GM12891 (cell line): ENCODE measurements at regions not wholly inside any gene's neighbourhood (a gene's known extent, or its start where the extent isn't known, plus 50 kb on each side); places are given as distances from the start of the nearest gene placed in this dataset.

Source experiments
- DNase-seq: peaks from one replicate; pipeline ENCODE4 v3.0.0; 2011; ENCODE audit warnings: low spot score; ENCODE audit not compliant: insufficient read length
- FAIRE-seq: peaks from 2 replicates; lab custom pipeline; 2011; peaks lifted over from hg19 to GRCh38; lab: Jason Lieb, UNC
- PAX5 ChIP-seq: IDR thresholded peaks from 2 replicates; pipeline ENCODE4 v1.6.1; 2011; ENCODE audit warnings: low read length, moderate library complexity, mild to moderate bottlenecking; ENCODE audit not compliant: insufficient read depth, severe bottlenecking
- POLR2A ChIP-seq: IDR thresholded peaks from 2 replicates; pipeline ENCODE4 v1.6.1; 2011; ENCODE audit warnings: low read depth, low read length, control low read depth
- POLR2AphosphoS5 ChIP-seq: IDR thresholded peaks from 2 replicates; pipeline ENCODE4 v1.6.1; 2011; ENCODE audit warnings: low read depth, low read length, control low read depth
- POU2F2 ChIP-seq: IDR thresholded peaks from 2 replicates; pipeline ENCODE4 v1.6.1; 2011; ENCODE audit warnings: low read depth, mild to moderate bottlenecking, control low read depth, low read length, moderate library complexity
- SPI1 ChIP-seq: IDR thresholded peaks from 2 replicates; pipeline ENCODE4 v1.6.1; 2011; ENCODE audit warnings: low read depth, low read length, control low read depth
- TAF1 ChIP-seq: IDR thresholded peaks from 2 replicates; pipeline ENCODE4 v1.6.1; 2011; ENCODE audit warnings: low read depth, low read length, control low read depth

- DNase-seq (no peak), FAIRE-seq (no peak)
Measured at GRCh38 chr1:101142244-101142643, 94.6 kb upstream of the S1PR1 start.

DNA sequence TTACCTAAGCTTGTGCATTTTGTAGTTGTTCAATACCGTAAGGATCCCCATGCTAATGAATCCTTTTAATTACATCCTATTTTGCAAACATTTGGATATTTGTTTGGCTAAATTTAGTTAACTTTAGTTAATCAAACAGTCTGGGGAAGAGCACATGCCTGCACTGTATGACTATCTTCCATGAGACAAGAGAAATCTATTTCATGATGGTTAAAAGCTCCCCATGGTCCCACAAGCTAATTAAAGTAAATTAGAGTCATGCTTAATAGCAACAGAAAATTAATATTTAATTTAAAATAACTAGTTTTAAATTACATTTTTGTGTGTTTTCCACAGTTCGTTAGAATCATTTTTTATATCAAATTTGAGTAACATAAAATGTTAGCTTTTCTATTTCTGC lies 95.4 kb upstream of the S1PR1 start:
- peak; percentile 47 for FAIRE-seq
- no peak for DNase-seq
- TF ChIP-seq TAF1 (no peak), POLR2AphosphoS5 (no peak)

More at GRCh38 chr1:101142244-101142643, 94.6 kb upstream of the S1PR1 start:
- TF ChIP-seq POLR2A: no peak
- TF ChIP-seq TAF1: no peak
- no peak for TF ChIP-seq PAX5
- no peak for TF ChIP-seq POLR2AphosphoS5
- no peak for TF ChIP-seq POU2F2
- TF ChIP-seq SPI1: no peak

DNA sequence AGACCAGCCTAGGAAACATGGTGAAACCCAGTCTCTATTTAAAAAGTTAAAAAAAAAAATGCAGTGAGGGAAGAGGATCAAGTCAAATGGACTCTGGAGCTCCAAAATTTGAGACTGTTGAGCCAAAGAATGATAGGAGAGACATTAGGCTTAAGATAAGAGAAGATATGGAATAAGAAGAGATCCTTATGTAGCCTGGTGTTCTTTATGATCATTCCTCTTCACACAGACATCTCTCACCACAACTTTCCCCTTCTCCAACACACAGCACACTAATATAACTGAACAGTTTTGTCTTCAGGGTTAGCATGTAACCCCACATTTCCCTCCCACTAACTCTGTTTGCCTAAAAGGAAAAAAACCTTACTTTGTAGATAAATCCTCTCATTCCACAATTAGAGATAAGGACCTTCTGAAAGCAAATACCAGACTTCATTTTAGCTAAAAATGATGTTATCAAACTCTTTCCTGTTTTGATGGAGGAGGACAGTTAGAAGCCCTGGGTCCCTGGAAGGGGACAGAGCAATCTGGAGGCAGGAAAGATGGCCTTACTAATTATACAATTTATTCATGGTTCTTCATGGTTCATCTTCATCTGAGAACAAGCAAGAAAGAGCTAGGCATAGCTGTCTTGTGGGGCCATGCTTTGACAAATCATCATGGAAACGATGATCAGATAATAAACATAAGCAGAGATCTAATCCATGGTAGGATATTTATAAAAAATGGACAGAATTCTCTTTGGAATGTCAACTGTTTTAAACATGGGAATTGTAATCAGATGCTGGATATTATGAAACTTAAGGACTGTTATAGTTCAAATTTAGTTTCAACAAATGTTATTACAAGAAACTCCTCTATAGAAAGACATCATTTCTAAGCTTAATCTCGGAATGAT lies 96.7 kb upstream of the S1PR1 start:
- TF ChIP-seq POU2F2 (no peak), POLR2A (no peak), POLR2AphosphoS5 (no peak), SPI1 (no peak), PAX5 (no peak), TAF1 (no peak)
- peak; percentile 78 for FAIRE-seq
- no peak for DNase-seq

DNA sequence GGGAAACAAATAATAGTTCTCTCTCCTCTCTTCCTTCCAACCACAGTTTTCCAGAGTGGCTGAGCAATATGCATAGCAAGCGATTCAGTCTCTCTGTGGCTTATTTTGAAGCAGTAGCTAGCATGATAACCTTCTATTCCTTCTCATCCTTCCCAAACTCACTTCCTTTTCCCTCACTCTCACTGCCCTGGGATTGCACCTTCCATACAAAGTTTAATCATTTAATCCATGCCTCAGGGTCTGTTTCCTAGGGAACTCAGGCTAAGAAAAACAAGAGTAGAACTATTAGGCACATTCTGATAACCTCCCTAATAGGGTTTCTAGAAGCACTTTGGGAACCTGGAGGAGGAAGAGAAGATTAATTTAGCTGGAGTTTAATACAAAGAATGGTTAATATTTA lies 97.7 kb upstream of the S1PR1 start:
- FAIRE-seq (no peak), DNase-seq (no peak)
- TF ChIP-seq TAF1 (no peak), SPI1 (no peak), POU2F2 (no peak), PAX5 (no peak), POLR2A (no peak), POLR2AphosphoS5 (no peak)

GRCh38 chr1:101137144-101138126 lies 99.4 kb upstream of the S1PR1 start:
- DNase-seq (no peak), FAIRE-seq (no peak)
- TF ChIP-seq TAF1 (no peak), POU2F2 (no peak), PAX5 (no peak), POLR2A (no peak), SPI1 (no peak), POLR2AphosphoS5 (no peak)

DNA sequence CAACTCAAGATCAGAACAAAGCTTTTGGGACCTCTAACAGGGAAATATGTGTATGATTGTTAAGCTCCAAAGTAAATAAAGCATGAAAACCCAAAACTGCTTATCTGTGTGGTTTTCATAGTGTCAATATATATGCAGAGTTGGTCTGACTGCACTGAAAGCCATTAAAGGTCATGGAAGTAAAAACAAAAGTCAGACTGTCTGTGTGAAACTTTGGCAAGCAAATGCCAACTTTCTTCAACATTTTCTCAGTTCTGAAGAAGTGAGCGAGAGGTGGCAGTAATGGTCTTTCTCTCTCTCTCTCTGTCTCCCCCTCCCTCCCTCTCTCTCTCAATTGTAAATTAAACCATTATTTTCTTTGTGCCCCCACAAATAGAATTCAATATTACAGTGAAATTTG lies 100.1 kb upstream of the S1PR1 start:
- TF ChIP-seq POLR2AphosphoS5 (no peak), TAF1 (no peak), POU2F2 (no peak), PAX5 (no peak), SPI1 (no peak), POLR2A (no peak)
- FAIRE-seq: peak; percentile 92
- no peak for DNase-seq

GRCh38 chr1:101136271-101136670 lies 100.5 kb upstream of the S1PR1 start:
- FAIRE-seq: peak; percentile 50
- DNase-seq: no peak
- no peak for TF ChIP-seq POLR2A
- TF ChIP-seq SPI1: no peak
- no peak for TF ChIP-seq POU2F2
- TF ChIP-seq POLR2AphosphoS5: no peak
- TF ChIP-seq PAX5: no peak
- no peak for TF ChIP-seq TAF1

DNA sequence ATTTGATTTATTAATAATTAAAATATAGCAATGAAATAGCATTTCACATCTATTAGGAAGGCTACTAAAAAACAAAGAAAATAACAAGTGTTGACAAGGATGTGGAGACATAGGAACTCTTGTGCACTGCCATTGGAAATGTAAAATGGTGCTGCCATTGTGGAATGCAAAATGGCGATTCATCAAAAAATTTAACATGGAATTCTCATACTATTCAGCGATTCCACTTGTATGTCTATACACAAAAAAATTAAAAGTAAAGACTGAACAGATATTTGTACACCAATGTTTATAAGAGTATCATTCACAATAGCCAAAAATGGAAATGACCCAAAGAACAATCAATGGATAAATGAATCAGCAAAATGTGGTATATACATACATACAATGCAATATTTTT lies 101.3 kb upstream of the S1PR1 start:
- DNase-seq (no peak), FAIRE-seq (no peak)
- TF ChIP-seq PAX5 (no peak), POLR2A (no peak), POLR2AphosphoS5 (no peak), POU2F2 (no peak), TAF1 (no peak), SPI1 (no peak)
